Breast epithelium (tissue), 3 donors: ENCODE measurements at regions not wholly inside any gene's neighbourhood (a gene's known extent, or its start where the extent isn't known, plus 50 kb on each side); places are given as distances from the start of the nearest gene placed in this dataset.

ENCODE experiments used
- POLR2A ChIP-seq: fragments of 450-650 bp; IDR thresholded peaks from one replicate; pipeline ENCODE4 v1.6.1; 2016; ENCODE audit warnings: antibody characterized with exemption, mild to moderate bottlenecking, moderate library complexity
- POLR2AphosphoS5 ChIP-seq, 3 donors: sonication (generic); formaldehyde crosslinking; IDR thresholded peaks; one replicate each; pipeline ENCODE4 v1.6.1; 2017; ENCODE audit warnings: antibody characterized with exemption in 3 of 3
- TF ChIP-seq, protein P1 (sequence below), 3 donors: fragments of 450-650 bp; IDR thresholded peaks; one replicate each; pipeline ENCODE4 v1.5.1; 2016 to 2017; ENCODE audit warnings: antibody characterized with exemption in 3 of 3, mild to moderate bottlenecking in 3 of 3, moderate library complexity in 3 of 3

DNA sequence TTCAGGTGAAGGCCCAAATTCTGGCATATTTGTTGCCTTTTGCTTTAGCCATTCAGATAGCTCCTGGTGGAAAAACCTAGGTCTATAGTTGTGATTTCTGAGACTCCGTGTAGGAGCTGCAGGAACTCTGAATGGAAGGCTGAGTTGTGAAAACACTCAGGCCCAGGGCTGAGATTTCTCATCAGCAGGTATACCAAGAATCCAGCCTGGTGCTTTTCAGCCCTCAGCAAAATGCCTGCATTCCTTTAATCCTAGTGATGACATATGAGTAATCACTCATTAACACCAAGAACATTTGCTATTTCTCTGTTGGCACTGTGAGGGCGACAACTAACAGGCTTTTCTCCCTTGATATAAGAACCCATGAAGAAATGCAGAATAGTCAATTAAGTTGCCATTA is 546.1 kb upstream of the MAN1A1 start:
- TF ChIP-seq POLR2AphosphoS5 (IDR thresholded peaks at IDR 0.05) (no peak), POLR2A (no peak)
- TF ChIP-seq, protein P1, sequence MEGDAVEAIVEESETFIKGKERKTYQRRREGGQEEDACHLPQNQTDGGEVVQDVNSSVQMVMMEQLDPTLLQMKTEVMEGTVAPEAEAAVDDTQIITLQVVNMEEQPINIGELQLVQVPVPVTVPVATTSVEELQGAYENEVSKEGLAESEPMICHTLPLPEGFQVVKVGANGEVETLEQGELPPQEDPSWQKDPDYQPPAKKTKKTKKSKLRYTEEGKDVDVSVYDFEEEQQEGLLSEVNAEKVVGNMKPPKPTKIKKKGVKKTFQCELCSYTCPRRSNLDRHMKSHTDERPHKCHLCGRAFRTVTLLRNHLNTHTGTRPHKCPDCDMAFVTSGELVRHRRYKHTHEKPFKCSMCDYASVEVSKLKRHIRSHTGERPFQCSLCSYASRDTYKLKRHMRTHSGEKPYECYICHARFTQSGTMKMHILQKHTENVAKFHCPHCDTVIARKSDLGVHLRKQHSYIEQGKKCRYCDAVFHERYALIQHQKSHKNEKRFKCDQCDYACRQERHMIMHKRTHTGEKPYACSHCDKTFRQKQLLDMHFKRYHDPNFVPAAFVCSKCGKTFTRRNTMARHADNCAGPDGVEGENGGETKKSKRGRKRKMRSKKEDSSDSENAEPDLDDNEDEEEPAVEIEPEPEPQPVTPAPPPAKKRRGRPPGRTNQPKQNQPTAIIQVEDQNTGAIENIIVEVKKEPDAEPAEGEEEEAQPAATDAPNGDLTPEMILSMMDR (IDR thresholded peaks at IDR 0.05) = no peak
